Endothelial cell of umbilical vein (primary cell): ENCODE measurements at regions not wholly inside any gene's neighbourhood (a gene's known extent, or its start where the extent isn't known, plus 50 kb on each side); places are given as distances from the start of the nearest gene placed in this dataset.

Experiments used
- CTCF ChIP-seq, 2 donors: IDR thresholded peaks; 1 replicate in 1 of 2; 2 replicates in 1 of 2; pipeline ENCODE4 v1.5.1; 2011; ENCODE audit warnings: low read length in 2 of 2, mild to moderate bottlenecking in 2 of 2, moderate library complexity in 2 of 2, control low read depth in 1 of 2, inconsistent platforms in 1 of 2, low read depth in 1 of 2; ENCODE audit not compliant: insufficient read depth in 1 of 2; ENCODE audit errors: extremely low read depth in 1 of 2
- EZH2 ChIP-seq: IDR thresholded peaks from 2 replicates; pipeline ENCODE4 v1.6.1; 2012; ENCODE audit warnings: borderline replicate concordance, low read depth, mild to moderate bottlenecking, moderate library complexity, low read length, inconsistent platforms; ENCODE audit not compliant: severe bottlenecking
- FOS ChIP-seq: IDR thresholded peaks from 2 replicates; pipeline ENCODE4 v1.6.1; 2011; ENCODE audit warnings: mild to moderate bottlenecking, low read length, moderate library complexity, borderline replicate concordance; ENCODE audit not compliant: insufficient read depth
- GATA2 ChIP-seq: IDR thresholded peaks from 2 replicates; pipeline ENCODE4 v1.7.0; 2011; ENCODE audit warnings: low read depth, mild to moderate bottlenecking, moderate library complexity, mixed read lengths, low read length; ENCODE audit not compliant: insufficient read length, insufficient read depth
- JUN ChIP-seq: IDR thresholded peaks from 2 replicates; pipeline ENCODE4 v1.6.1; 2011; ENCODE audit warnings: borderline replicate concordance, low read depth; ENCODE audit not compliant: insufficient read length, insufficient read depth
- MAX ChIP-seq: IDR thresholded peaks from 2 replicates; pipeline ENCODE4 v1.6.1; 2011; ENCODE audit not compliant: insufficient read depth, insufficient read length
- MYC ChIP-seq: IDR thresholded peaks from one replicate; pipeline ENCODE4 v1.6.1; 2011; ENCODE audit warnings: mild to moderate bottlenecking, low read depth, low read length
- POLR2A ChIP-seq: IDR thresholded peaks from 2 replicates; pipeline ENCODE4 v1.6.1; 2012; ENCODE audit warnings: low read depth, mild to moderate bottlenecking, control low read depth, low read length
- POLR2AphosphoS5 ChIP-seq: IDR thresholded peaks from 2 replicates; pipeline ENCODE4 v1.6.1; 2012; ENCODE audit warnings: low read depth, mild to moderate bottlenecking, control low read depth, low read length, moderate library complexity; ENCODE audit not compliant: insufficient read depth

- TF ChIP-seq JUN: no peak
- no peak for TF ChIP-seq EZH2
- no peak for TF ChIP-seq CTCF (IDR thresholded peaks at IDR 0.05; ENCODE audit: extremely low read depth in 1 of 2, insufficient read depth in 1 of 2, low read depth in 1 of 2, low read length in 2 of 2)
- no peak for TF ChIP-seq POLR2AphosphoS5
- no peak for TF ChIP-seq POLR2A
- no peak for TF ChIP-seq FOS
- no peak for TF ChIP-seq MAX
- no peak for TF ChIP-seq MYC
- TF ChIP-seq GATA2: no peak
Measured at GRCh38 chr11:31997955-31998354, 92.9 kb upstream of the RCN1 start.
